ENCODE measurements at regions not wholly inside any gene's neighbourhood (a gene's known extent, or its start where the extent isn't known, plus 50 kb on each side); places are given as distances from the start of the nearest gene placed in this dataset.

GRCh38 chr10:121263431-121263783 lies 334.8 kb downstream of the FGFR2 start (continued):
- TF ChIP-seq MAX (IDR thresholded peaks at IDR 0.05), result no peak

- H3K4me2 ChIP-seq (ENCODE audit: low read length), result no peak overlapping the region
- ATAC-seq, result no peak
- H3K9ac ChIP-seq (ENCODE audit: low read length), result no peak overlapping the region
- H3K4me1 ChIP-seq (ENCODE audit: control insufficient read depth in 1 of 2, insufficient read depth in 2 of 2, low read length in 2 of 2), result no peaks in the 10 kb centered on the region
- H3K4me3 ChIP-seq (replicated peaks in 1 of 2; ENCODE audit: low read depth in 1 of 2, low read length in 2 of 2), result no peak overlapping the region
- RAD21 ChIA-PET (ENCODE audit: low non-redundant PET in 1 of 2, low total read pairs in 2 of 2, uncharacterized antibody in 2 of 2, unreplicated experiment in 2 of 2), result no interaction called here
- H4K20me1 ChIP-seq (ENCODE audit: insufficient read depth), result no peaks in the 10 kb centered on the region
- no peaks in the 10 kb centered on the region for H3K9me3 ChIP-seq (ENCODE audit: control insufficient read depth in 1 of 2, insufficient read depth in 1 of 2, low read depth in 1 of 2, low read length in 2 of 2)
- intact Hi-C loops (cut with micrococcal nuclease), result no loop called here
- H3K27me3 ChIP-seq (ENCODE audit: insufficient read depth, low read length), result no peaks in the 10 kb centered on the region
- H3K36me3 ChIP-seq (ENCODE audit: control insufficient read depth in 1 of 2, insufficient read depth in 2 of 2, low read length in 2 of 2), result no peaks in the 10 kb centered on the region
- no peaks in the 10 kb centered on the region for H3K9me2 ChIP-seq (ENCODE audit: insufficient read depth)
- CTCF ChIA-PET, result no interaction called here
- BruUV-seq (replicated peaks), result no TSS peak
- DNase-seq (ENCODE audit: low read depth, low spot score), result no peak
- no peaks in the 10 kb centered on the region for H3K79me2 ChIP-seq (ENCODE audit: insufficient read depth, low read length)
- POLR2A ChIA-PET, result no interaction called here
- H3K27ac ChIP-seq (ENCODE audit: low read depth, low read length), result no peak overlapping the region
- H2AFZ ChIP-seq (ENCODE audit: low read depth, low read length, poor library complexity, severe bottlenecking), result no peak overlapping the region
- TF ChIP-seq ATF3 (IDR thresholded peaks at IDR 0.05) (no peak), POLR2A (IDR thresholded peaks at IDR 0.05; ENCODE audit: borderline replicate concordance, extremely low read depth, insufficient read depth, insufficient read length) (no peak), MAX (IDR thresholded peaks at IDR 0.05) (no peak), SRF (IDR thresholded peaks at IDR 0.05; ENCODE audit: low read depth) (no peak), ELF1 (IDR thresholded peaks at IDR 0.05; ENCODE audit: borderline replicate concordance, low read depth) (no peak), YY1 (IDR thresholded peaks at IDR 0.05; ENCODE audit: extremely low read depth, insufficient replicate concordance, low read depth, low read length) (no peak), EZH2 (IDR thresholded peaks at IDR 0.05) (no peak), TCF7L2 (IDR thresholded peaks at IDR 0.05; ENCODE audit: borderline replicate concordance, extremely low read depth, insufficient read depth, insufficient read length) (no peak), SIN3A (IDR thresholded peaks at IDR 0.05; ENCODE audit: low read depth) (no peak), ZBTB33 (IDR thresholded peaks at IDR 0.05; ENCODE audit: extremely low read depth, insufficient replicate concordance, low read length) (no peak), CEBPB (IDR thresholded peaks at IDR 0.05; ENCODE audit: low read depth) (no peak), SP1 (IDR thresholded peaks at IDR 0.05; ENCODE audit: low read depth) (no peak), REST (IDR thresholded peaks at IDR 0.05; ENCODE audit: low read depth) (no peak), ZNF274 (IDR thresholded peaks at IDR 0.05; ENCODE audit: low read depth, low read length) (no peak), POLR2AphosphoS5 (IDR thresholded peaks at IDR 0.05; ENCODE audit: low read depth, low read length) (no peak), JUND (IDR thresholded peaks at IDR 0.05) (no peak), CTCF (IDR thresholded peaks at IDR 0.05 in 2 of 3, conservative IDR thresholded peaks at IDR 0.05 in 1 of 3; ENCODE audit: borderline replicate concordance in 1 of 3, insufficient read depth in 1 of 3, low read depth in 2 of 3, low read length in 2 of 3) (no peak)
Observed at GRCh38 chr10:121265360-121266123, 332.7 kb downstream of the FGFR2 start.
